ENCODE measurements at regions not wholly inside any gene's neighbourhood (a gene's known extent, or its start where the extent isn't known, plus 50 kb on each side); places are given as distances from the start of the nearest gene placed in this dataset.

DNA sequence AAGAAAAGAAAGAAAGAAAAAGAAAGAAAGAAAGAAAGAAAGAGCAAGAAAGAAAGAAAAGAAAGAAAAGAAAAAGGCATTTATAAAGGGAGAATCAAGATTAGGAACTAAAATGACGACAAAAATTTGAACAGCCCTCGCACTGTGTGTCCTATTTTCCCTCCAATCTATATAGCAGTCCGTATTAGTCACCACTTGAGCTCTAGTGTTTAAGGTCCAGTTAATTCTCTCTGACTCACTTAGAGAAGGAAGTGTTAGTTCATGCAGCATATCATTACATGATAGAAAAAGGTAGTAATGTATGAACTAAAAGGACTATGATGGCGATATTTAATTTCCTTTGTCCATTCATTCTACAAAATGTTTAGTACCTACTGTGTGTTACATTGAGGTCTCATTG is 122.7 kb downstream of the CBLL2 start:
- DNase-seq (ENCODE audit: low read depth in 2 of 2), result peak in 1 of 2 donors; percentile 67

DNA sequence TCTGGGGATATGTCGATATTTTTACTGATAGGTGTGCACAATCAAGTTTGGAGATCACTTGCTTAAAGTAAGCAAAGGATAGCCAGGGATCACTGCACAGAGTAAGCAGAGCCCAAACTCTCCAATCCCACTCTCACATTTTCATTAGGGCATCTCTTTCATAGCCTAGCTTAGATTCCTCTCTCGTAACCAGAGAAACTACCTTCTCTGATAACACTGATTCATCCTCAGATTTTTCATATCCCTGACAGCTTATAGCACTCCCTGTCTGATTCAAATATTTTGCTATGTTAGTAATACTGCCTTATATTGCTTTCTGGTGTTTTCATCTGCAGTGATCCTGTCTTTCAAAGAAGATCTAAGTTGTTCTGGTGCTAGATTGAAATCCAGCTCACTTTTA is 123.7 kb downstream of the CBLL2 start:
- no peak for DNase-seq (ENCODE audit: low read depth in 2 of 2)

DNA sequence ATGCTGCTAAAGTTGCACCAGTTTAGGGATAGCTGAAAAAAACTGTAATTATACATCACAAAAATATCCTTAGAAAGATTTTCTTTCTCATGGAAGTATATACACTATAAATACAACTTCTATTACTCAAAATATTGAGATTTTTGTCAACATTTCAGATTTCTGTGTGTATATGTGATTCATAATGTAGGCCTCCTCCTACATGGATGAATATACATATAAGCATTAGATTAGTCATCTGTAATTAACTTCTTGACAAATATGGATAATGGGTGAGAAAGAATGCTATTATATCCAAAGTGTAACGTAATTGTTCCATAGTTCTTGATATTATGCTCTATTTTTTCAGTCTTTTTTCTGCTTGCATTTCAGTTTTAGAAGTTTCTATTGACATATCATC is 124.9 kb downstream of the CBLL2 start:
- DNase-seq (ENCODE audit: low read depth in 2 of 2), result no peak

DNA sequence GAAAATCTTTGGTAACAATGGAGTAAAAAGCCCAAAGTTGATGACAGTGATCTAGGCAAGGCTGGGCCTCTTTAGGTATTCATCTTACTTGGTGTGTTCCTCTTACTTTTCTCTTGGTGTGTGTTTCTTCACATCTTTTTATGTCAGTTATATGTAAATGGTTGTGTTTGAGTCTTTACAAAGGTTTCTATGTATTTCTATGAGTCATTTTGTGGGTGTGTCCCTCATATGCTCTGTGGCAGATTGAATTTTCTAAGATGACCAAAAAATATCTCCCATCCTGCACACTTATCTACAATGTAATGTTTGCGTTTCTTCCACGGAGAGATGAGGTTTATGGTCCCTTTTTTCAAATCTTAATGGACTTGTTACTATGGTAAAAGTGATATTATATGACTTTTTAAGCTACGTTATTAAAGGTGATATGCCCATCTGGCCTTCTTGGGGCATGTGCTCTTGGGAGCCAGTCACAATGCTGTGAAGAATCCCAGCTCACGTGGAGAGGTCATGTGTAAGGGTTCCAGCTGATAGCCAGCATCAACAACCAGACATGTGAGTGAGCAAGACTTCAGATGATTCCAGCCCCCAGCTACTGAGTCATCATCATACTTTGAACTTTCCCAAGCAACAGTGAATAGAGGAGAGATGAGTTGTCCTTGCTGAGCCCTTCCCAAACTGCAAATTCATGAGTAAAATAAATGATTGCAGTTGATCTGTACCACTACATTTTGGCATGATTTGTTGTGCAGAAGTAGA is 126.9 kb downstream of the CBLL2 start:
- DNase-seq (ENCODE audit: low read depth in 2 of 2), result peak in 1 of 2 donors; percentile 44

DNA sequence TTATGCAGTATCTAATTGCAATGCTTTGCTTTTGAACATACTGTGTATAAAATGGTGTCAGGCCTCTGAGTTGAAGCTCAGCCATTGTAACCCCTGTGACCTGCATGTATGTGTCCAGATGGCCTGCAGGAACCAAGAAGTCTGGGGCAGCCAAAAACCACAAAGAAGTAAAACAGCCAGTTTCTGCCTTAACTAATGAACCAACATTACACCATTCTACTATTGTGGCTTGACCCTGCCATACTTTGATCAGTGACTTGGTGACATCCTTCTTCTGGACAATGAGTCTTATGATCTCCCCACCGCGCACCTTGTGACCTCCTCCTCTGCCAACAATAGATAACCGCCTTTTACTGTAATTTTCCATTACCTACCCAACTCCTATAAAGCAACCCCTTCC is 131.6 kb downstream of the CBLL2 start:
- no peak for DNase-seq (ENCODE audit: low read depth in 2 of 2)

DNA sequence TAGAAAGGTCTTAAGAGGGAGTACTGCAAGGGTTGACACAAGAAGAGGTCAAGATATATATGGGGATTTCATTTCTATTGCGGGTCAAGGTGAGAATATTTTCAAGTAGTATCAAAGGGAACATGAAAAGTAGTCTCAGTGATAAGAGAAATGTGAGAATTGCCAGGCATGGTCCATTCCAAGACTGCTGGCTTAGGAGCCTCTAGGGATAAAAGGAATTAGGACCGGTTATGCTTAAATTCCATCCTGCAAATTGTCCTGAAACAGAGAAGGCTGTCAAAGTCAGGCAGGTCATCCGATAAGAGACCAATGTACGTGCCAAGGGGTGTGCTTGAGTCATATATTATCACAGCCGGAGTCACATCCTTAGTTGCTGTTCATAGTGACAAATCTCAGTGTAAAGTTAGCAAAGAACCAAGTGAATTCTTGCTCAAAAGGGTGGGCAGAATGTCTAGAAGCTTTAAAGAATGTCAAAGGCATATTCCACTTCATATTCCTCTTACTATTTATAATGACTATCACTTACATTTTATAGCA is 133.6 kb downstream of the CBLL2 start:
- DNase-seq (ENCODE audit: low read depth in 2 of 2), result peak in 1 of 2 donors; percentile 82

DNA sequence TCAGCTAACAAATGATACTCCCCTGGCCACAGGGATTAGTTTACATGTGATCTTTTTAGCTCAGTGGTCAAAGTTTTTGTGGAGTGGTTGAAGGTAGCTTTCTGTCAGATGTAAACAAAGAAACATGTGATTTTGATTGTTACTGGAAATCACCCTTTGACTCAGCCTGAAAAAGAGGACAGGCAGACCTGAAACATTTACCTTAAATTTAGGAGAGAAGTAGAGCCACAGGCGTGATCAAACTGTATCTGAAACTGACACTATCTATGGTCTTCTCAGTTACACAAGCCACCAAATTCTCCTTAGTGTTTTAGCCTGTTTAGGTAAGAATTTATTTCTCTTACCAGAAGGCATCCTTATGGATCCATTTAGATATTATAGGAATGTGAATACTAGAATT is 136.7 kb downstream of the CBLL2 start:
- DNase-seq (ENCODE audit: low read depth in 2 of 2), result no peak

DNA sequence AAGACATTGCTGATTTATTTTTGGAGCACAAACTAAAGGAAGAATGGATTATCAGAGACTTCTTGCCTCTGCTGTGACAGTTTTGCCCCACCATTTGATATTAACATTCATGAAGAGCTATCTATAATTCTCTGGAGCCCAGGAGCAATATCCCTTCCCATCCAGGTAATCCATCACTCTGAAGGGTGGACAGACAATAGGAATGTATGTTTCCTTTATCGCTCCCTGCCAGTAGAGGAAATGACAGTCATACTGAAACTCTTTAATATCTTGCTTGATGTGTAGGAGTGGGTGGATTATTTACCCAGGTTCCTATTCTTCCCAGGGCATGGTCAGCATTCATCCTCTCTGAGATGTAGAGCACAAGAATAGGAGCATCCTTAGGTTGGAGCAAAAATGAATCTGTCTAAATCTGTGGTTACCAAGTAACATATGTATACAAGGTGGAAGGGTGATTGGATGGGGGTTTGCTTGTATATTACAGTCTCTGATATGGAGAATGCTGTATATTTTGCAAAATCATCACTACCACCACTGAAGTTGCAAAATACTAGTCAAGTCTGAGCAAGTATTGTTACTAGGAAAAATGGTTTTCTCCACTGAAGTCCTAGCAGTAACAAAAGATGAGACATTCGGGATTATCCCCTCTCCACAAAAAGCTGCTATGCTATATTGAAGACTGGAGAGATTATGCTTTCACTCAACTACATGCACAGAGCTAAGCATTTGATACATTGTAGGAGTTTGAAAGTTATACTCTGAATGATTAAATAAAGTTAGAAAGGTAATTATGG is 151.6 kb downstream of the CBLL2 start:
- DNase-seq (ENCODE audit: low read depth in 2 of 2), result peak; percentile 58 to 84

DNA sequence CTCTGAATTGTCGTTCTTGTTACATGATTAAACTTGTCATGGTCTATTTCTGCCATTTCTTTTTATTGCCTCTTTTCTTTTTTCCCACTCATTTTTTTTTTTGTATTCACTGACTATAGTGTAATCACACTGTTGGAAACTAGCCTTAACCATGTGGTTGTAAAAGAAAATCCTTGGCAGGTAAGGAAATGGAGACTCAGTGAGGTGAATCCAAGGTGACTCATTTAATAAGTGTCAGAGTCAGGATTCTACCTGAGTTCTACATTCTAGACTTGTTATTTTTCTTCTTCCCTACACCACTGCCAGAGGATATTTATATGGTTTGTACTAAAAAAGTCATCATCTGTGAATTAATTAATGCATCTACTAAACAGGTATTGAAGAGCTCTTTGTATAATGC is 152.2 kb downstream of the CBLL2 start:
- DNase-seq (ENCODE audit: low read depth in 2 of 2), result no peak

DNA sequence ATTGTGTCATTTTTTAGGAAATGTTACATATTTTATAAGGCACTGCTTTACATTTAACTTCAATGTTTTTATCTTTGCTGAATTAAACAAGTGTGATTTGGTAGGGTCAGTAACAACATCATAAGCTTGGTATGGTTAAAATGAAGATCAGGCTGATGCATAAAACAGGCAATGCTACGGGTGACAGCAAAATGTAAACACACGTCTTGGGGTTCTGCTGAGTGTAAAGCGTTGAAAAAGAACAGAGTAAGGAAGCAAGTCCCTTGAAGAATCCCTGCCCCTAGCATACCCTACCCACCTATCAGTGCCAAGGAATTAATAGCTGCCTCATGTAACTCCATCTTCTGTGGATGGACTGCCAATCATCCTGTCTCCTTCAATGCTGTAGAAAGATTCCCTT is 157.0 kb downstream of the CBLL2 start:
- DNase-seq (ENCODE audit: low read depth in 2 of 2), result no peak

DNA sequence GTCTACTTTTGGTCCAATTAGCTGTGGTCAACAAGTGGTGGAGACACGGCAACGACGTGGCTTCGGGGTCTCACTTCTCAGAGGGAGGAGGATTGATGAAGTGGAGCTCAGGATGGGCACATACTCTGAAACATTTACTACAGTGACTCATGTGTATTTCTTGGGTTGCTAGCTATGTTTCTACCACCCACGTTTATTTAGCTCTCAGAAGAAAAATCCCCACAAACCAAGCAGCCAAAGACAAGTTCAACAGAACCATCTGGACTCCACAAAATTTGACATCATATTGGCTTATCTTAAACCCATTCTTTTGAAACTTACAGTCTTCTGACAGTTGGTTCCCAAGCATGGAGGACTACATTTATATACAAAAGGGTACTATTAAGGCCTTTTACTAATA is 158.0 kb downstream of the CBLL2 start:
- DNase-seq (ENCODE audit: low read depth in 2 of 2), result no peak

DNA sequence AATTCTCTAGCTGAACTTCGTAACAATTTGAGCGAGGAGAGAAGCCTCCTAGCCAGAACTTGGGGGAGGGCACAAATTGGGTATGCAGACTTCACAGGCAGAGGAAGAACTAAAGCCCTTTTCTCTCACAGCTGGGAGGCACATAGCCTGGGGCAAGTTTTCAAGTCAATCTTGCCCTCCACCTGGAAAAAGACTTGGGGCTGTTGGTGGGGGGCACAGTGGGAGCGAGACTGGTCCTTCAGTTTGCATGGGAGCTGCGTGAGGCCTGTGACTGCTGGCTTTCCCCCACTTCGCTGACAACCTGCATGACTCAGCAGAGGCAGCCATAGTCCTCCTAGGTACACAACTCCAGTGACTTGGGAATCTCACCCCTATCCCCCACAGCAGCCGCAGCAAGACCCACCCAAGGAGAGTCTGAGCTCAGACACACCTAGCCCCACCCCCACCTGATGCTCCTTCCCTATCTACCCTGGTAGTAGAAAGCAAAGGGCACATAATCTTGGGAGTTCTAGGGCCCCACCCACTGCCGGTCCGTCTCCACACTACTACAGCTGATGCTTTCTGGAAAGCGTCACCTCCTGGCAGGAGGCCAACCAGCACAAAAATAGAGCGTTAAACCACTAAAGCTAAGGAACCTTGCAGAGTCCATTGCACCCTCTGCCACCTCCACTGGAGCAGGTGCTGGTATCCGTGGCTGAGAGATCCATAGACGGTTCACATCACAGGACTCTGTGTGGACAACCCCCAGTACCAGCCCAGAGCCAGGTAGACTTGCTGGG is 160.8 kb downstream of the CBLL2 start:
- no peak for DNase-seq (ENCODE audit: low read depth in 2 of 2)

DNA sequence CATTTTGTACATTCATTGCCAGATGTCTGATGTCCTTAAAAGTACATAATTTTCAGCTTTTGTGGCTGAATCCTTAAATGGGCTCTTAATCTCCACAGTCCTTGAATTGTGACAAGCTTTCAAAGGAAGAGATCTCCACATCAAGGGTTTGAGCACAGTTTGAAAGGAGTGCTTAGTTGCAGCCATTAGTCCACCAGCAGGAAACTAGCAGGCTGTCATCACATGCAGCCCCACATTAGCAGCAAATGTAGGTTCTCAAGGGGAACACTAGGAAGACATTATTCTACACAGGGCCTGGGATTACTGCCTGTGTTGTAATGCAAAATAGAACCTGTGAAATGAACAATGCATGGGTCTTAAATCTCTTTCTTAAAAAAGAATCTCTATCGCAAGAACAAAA is 173.2 kb downstream of the CBLL2 start:
- no peak for DNase-seq (ENCODE audit: low read depth in 2 of 2)

DNA sequence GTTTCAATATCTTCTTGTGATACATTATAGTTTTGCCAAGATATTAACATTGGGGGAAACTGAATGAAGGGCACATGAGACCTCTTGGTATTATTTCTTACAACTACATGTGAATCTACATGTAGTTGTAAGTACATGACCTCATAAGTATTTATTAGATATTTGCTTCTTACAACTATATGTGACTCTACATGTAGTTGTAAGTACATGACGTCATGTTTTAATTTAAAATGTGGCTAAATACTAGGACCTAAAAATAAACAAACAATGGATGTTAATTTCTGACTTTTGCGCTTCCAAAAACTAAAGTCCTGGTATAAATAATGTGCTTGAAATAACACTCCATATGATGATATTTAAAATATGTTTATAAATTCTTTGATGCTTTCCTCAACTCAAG is 190.2 kb downstream of the CBLL2 start:
- DNase-seq (ENCODE audit: low read depth in 2 of 2), result no peak

DNA sequence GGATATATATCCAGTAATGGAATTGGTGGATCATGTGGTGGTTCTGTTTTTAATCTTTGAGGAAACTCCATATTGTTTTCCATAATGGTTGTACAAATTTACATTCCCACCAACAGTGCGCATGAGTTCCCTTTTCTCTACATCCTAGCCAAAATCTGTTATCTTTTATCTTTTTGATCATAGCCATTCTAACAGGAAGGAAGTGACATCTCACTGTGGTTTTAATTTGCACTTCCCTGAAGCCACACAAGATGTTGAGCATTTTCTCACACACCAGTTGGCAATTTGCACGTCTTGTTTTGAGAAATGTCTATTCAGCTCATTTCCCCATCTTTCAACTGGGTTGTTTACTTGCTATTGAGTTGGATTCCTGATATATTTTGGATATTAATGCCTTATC is 194.9 kb downstream of the CBLL2 start:
- DNase-seq (ENCODE audit: low read depth in 2 of 2), result peak in 1 of 2 donors; percentile 22

DNA sequence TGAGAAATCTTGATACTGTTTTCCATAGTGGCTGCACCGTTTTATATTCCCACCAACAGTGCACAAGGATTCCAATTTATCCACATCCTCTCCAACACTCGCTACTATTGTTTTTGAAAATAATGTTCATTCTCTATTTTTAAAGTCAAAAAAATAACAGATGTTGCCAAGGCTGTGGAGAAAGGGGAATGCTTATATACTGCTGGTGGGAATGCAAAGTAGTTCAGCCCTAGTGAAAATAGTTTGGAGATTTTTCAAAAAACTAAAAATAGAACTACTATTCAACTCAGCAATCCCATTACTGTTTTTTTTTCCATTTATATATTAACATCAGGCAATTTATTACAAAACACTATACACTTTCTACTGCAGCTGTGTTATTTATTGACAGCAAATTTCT is 208.7 kb downstream of the CBLL2 start:
- DNase-seq (ENCODE audit: low read depth in 2 of 2), result peak; percentile 42 to 73

DNA sequence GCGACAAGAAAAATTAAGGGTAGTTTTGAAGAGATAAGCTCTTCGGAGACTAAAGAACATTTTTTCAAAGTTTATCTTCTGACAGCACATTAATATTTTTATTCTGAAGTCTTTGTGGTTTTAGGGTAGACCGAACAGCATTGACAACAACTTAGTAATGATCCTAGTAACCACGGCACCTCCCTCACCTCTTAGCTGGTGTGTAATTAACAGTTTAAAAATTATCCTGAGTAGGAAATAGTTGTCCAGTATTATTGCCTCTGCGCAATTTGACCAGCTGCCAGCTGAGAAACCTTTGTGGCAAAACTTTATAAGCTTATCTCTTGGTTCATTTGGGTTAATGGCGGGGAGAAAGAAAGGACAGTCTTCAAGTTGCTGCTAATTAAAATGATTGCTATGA is 213.6 kb downstream of the CBLL2 start:
- DNase-seq (ENCODE audit: low read depth in 2 of 2), result no peak

DNA sequence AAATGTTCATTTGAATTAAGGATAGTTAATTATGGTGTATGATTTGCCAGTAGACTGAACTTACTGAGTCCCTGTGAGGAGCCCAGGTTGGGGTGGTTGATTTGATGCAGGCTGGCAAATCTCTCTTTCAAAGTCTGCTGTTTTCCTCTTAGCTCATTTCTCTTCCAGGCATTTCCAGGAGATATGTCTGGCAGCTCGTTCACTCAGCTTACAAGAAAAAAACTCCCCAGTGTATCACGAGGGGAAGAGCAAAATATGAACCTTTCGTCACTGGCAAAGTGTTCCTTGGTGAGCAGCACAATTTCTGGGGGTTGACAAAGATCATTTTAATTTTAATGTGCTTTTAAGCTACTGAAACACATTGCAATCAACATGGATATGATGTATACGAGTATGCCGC is 244.2 kb downstream of the CBLL2 start:
- no peak for DNase-seq (ENCODE audit: low read depth in 2 of 2)

DNA sequence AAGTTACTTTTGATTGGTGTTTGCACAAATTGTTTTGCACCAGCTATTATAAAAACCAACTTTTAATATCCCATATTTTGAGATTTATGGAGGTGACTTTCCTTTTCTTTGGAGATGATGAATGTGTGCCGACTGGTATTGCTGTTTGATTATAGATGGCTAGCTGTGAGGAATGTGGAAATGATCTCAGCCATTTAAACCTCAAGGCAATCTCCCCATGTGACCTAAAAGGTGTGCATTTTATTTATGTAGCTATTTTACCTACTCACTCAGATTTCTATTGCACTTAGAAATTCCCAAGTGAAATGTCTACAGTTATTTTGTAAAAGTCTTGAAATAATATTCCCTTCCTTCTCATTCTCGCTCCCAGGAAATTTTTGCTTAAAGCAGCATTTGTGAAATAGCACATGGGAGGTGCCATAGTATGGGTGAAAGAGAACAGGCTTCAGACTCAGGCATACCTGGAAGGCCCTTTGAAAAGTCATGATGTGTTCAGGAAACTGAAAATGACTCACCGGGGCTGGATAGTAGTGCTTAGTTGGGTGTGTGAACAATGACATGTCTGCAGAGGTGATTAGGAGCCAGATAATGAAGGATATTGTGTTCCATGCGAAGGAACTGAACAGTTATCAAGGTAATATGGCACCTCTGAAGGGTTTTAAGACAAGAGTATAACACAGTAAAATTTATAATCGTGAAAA is 247.6 kb downstream of the CBLL2 start:
- DNase-seq (ENCODE audit: low read depth in 2 of 2), result peak; percentile 28 to 79

DNA sequence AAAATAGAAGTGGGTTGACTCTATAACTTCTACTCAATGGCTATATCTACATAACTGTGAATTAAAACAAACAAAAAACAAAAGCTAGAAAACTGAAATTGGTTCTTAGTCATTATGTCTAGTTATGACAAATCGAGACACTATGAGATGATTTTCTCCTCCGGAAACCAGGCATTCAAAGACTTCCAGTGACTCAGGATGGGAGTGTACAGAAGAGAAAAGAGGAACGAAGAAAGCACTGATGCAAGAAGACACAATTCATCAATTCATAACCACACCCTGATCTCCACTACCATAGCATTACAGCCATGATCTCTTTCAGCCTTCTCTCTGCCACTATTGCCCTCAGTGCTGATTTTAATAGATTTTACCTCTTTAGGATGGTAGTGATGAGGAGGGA is 253.6 kb downstream of the CBLL2 start:
- DNase-seq (ENCODE audit: low read depth in 2 of 2), result peak in 1 of 2 donors; percentile 57

DNA sequence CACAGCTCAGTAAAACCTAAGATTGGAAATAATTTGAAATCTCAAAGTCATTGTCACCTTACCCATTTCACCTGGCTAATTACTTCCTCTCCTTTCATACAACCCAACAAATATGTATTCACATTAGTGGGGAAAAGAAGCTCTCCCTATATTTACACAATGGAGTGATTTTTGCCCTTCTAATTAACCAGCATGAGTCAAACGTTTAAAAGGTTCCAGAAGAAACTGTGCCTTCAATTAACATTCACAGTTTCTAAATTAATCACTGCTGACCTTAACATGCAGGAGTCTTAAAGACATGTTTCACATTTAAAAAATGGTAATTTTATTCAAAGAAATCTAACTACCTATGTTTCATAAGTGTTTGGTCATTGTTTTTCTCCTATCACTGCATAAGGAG is 254.6 kb downstream of the CBLL2 start:
- no peak for DNase-seq (ENCODE audit: low read depth in 2 of 2)
